ENCODE measurements at regions not wholly inside any gene's neighbourhood (a gene's known extent, or its start where the extent isn't known, plus 50 kb on each side); places are given as distances from the start of the nearest gene placed in this dataset.

DNA sequence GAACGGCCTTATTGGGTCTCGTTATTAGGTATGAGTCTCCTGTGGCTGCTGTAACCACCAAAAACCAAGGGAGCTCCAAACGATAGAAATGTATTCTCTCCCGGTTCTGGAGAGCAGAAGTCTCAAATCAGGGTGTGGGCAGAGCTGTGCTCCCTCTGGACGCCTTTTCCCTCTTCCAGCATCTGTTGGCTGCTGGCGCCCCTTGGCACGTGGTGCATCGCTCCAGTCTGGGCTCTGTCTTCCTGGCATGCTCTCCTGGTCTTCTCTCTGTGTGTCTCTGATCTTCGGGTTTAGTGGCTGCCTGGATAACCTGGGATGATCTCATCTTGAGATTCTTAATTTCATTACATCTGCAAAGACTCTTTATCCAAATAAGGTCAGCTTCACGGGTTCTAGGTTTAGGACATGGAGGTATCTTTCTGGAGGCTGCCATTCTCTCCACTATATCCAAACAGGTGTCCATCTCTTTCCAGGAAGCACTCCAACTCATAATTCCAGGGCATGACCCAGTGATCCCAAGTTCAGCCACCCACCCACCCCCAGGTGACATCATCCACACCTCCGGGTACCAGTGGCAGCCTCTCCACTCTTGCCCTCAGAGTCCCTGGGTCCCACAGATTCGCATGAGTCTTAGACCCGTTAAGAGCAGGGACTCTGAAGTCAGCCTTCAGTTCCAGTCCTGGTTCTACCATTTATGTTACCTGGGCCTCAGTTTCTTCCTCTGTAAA, 145.5 kb upstream of the FOXF1 start:
- no CpG with 5 or more reads among the region's 13 CpGs for WGBS (ENCODE audit: insufficient coverage, low lambda C conversion rate)
- no peak for DNase-seq
- no peaks in the 10 kb centered on the region for H3K9me3 ChIP-seq (ENCODE audit: control insufficient read depth, low read depth, low read length)
- peaks cover 49% of the 10 kb centered on the region for H3K27me3 ChIP-seq (ENCODE audit: control insufficient read depth, insufficient read depth, low read length)
- peak overlapping the region; percentile 71 for H3K27ac ChIP-seq (ENCODE audit: low read length)
- H3K4me1 ChIP-seq (ENCODE audit: control insufficient read depth, insufficient read depth, low read length) = peaks cover 5% of the 10 kb centered on the region
- no peak overlapping the region for H3K4me3 ChIP-seq (ENCODE audit: low read length)
- H3K36me3 ChIP-seq (ENCODE audit: control insufficient read depth, insufficient read depth, low read length) = no peaks in the 10 kb centered on the region

DNA sequence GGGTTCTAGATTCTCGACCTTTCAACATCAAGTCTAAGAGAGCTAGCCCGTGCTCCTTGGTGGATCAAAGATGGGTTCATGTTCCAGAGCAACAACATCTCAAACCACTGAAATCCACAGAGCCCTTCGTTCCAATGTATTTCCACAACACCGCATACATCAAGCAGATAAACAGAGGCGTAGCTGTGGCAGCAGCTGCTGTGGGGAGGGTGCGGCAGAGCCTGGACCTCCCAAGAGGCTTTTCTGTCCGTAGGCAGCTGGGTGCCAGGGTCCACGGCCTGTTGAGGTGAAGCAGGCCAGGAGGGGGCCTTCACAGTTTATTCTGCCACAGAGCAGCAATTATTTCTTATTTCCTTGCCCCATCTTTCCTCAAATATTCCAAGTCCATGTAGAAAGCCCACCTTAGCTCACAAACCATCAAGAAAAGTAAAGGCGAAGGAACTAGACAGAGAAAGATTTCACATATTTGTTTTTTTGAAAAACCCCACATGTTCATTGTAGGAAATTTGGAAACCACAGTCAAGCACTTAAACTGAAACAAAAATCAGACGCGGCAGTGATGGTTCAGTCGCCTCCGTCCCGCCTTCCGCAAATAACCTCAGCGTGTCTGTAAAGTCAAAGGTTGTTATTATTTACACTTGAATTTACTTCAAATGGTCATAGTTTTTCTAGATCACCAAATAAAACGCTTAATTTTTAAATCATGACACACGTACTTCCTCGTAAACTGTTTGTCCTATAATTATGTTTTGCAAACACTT, 144.6 kb upstream of the FOXF1 start:
- peaks cover 5% of the 10 kb centered on the region for H3K4me1 ChIP-seq (ENCODE audit: control insufficient read depth, insufficient read depth, low read length)
- H3K36me3 ChIP-seq (ENCODE audit: control insufficient read depth, insufficient read depth, low read length) = no peaks in the 10 kb centered on the region
- no peak overlapping the region for H3K4me3 ChIP-seq (ENCODE audit: low read length)

DNA sequence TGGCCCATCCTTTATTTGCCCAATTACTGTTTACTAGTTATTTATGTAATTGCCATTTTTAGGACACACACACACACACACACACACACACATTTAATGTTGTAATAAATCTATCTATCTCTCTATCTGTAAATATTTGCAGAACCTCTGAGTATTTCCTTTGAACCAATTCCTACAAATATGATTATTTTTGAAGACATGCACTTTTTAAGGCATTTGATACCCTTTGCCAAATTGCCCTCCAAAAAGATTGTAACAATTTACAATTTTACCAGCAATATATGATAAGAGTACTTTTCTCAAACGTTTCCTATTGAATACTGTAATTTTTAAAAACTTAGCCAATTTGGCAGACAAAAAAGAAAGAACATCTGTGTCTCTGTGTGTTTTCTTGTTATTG, 143.8 kb upstream of the FOXF1 start:
- no CpG with 5 or more reads among the region's 1 CpG for WGBS (ENCODE audit: insufficient coverage, low lambda C conversion rate)
- H3K36me3 ChIP-seq (ENCODE audit: control insufficient read depth, insufficient read depth, low read length) = no peaks in the 10 kb centered on the region
- H3K4me3 ChIP-seq (ENCODE audit: low read length) = no peak overlapping the region
- H3K4me1 ChIP-seq (ENCODE audit: control insufficient read depth, insufficient read depth, low read length) = peaks cover 5% of the 10 kb centered on the region
- no peak for DNase-seq
- H3K27ac ChIP-seq (ENCODE audit: low read length) = peak overlapping the region; percentile 71
- peaks cover 48% of the 10 kb centered on the region for H3K27me3 ChIP-seq (ENCODE audit: control insufficient read depth, insufficient read depth, low read length)
- H3K9me3 ChIP-seq (ENCODE audit: control insufficient read depth, low read depth, low read length) = no peaks in the 10 kb centered on the region

More for the DNA sequence above, 144.6 kb upstream of the FOXF1 start:
- peak overlapping the region; percentile 71 for H3K27ac ChIP-seq (ENCODE audit: low read length)
- no peak for DNase-seq
- WGBS (ENCODE audit: insufficient coverage, low lambda C conversion rate) = 67% methylated on average over 6 of the region's 19 CpGs
- no peaks in the 10 kb centered on the region for H3K9me3 ChIP-seq (ENCODE audit: control insufficient read depth, low read depth, low read length)
- H3K27me3 ChIP-seq (ENCODE audit: control insufficient read depth, insufficient read depth, low read length) = peaks cover 49% of the 10 kb centered on the region

DNA sequence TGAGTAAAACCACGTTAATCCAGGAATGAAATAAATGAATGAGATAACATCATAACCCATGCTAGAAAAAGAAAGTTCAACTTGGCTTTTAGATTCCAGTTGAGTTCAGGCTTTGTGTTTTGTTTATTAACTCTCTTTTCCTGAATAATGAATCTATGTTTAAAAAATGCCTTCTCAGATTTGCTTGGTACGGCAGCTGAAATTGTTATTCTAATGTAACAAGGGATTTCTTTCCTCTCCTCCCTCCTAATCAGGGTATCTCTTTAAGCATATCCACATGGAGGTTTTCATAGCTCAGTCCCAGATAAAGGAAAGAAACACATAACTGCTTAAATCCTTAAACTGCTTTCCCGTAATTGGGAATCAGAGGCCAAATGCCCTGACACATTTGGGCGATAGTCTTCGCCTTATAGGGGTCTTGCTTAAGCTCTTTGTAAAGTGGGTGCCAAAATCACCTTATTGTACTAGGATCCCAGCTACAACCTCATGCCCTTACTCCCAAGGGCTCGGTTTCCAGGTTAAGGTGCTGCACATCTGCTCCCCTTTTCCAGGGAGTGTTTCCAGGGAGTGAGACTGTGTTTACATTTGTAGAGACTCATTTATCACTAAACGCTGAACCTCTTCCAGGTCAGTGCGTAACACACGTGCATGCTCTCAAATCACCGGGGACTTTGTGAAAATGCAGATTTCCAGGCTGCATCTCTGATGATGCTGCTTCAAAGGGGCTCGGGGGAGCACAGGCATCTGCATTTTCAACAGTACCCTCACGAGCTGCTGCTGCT, 142.8 kb upstream of the FOXF1 start:
- Histone ChIP-seq H3K9me3 (ENCODE audit: control insufficient read depth, low read depth, low read length) (no peaks in the 10 kb centered on the region), H3K4me1 (ENCODE audit: control insufficient read depth, insufficient read depth, low read length) (peaks cover 5% of the 10 kb centered on the region), H3K27ac (ENCODE audit: low read length) (peak overlapping the region; percentile 26), H3K36me3 (ENCODE audit: control insufficient read depth, insufficient read depth, low read length) (no peaks in the 10 kb centered on the region), H3K27me3 (ENCODE audit: control insufficient read depth, insufficient read depth, low read length) (peaks cover 42% of the 10 kb centered on the region), H3K4me3 (ENCODE audit: low read length) (no peak overlapping the region)
- WGBS (ENCODE audit: insufficient coverage, low lambda C conversion rate) = 55% methylated on average over 3 of the region's 12 CpGs
- no peak for DNase-seq

DNA sequence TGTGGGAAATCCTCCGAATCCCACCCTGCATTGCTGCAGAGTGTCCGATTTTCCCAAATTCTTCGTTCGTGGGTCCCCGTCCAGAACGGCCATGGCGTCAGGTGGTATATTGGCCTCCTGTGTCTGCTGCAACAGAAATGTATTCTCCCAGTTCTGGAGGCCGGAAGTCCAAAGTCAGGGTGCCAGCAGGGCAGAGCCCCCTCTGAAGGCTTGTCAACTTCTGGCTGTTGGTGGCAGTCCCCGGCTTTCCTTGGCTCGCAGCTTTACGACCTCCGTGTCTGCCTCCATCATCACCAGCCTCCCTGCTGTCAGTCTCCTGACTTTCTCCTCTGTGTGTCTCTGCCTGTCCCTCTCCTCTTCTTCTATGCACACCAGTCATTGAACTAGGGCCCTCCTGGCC, 142.1 kb upstream of the FOXF1 start:
- no peak for DNase-seq
- Histone ChIP-seq H3K27me3 (ENCODE audit: control insufficient read depth, insufficient read depth, low read length) (peaks cover 40% of the 10 kb centered on the region), H3K9me3 (ENCODE audit: control insufficient read depth, low read depth, low read length) (no peaks in the 10 kb centered on the region), H3K4me3 (ENCODE audit: low read length) (no peak overlapping the region), H3K36me3 (ENCODE audit: control insufficient read depth, insufficient read depth, low read length) (no peaks in the 10 kb centered on the region), H3K4me1 (ENCODE audit: control insufficient read depth, insufficient read depth, low read length) (peaks cover 5% of the 10 kb centered on the region), H3K27ac (ENCODE audit: low read length) (no peak overlapping the region)
- WGBS (ENCODE audit: insufficient coverage, low lambda C conversion rate) = no CpG with 5 or more reads among the region's 12 CpGs

DNA sequence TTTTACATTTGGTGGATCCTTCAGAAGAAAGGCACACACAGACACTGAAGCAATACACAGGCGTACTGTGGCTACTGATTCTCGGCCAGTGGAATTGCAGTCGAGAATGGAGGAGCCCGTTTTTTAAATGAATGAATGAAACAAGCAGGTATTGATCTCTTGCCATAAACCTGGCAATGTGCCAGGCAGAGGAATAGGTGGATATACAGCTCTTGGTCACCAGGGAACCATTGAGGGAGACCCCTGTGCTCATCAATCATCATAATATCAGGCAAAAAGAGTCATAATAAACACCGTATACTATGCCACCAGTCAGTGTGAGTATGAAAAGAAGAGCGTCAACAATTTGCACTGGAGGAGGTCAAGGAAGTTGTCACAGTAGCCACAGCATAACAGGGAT, 140.3 kb upstream of the FOXF1 start:
- H3K36me3 ChIP-seq (ENCODE audit: control insufficient read depth, insufficient read depth, low read length) = no peaks in the 10 kb centered on the region
- DNase-seq = no peak
- no peak overlapping the region for H3K4me3 ChIP-seq (ENCODE audit: low read length)
- WGBS (ENCODE audit: insufficient coverage, low lambda C conversion rate) = no CpG with 5 or more reads among the region's 6 CpGs
- peaks cover 4% of the 10 kb centered on the region for H3K4me1 ChIP-seq (ENCODE audit: control insufficient read depth, insufficient read depth, low read length)
- no peaks in the 10 kb centered on the region for H3K9me3 ChIP-seq (ENCODE audit: control insufficient read depth, low read depth, low read length)
- H3K27ac ChIP-seq (ENCODE audit: low read length) = no peak overlapping the region
- H3K27me3 ChIP-seq (ENCODE audit: control insufficient read depth, insufficient read depth, low read length) = peaks cover 27% of the 10 kb centered on the region

DNA sequence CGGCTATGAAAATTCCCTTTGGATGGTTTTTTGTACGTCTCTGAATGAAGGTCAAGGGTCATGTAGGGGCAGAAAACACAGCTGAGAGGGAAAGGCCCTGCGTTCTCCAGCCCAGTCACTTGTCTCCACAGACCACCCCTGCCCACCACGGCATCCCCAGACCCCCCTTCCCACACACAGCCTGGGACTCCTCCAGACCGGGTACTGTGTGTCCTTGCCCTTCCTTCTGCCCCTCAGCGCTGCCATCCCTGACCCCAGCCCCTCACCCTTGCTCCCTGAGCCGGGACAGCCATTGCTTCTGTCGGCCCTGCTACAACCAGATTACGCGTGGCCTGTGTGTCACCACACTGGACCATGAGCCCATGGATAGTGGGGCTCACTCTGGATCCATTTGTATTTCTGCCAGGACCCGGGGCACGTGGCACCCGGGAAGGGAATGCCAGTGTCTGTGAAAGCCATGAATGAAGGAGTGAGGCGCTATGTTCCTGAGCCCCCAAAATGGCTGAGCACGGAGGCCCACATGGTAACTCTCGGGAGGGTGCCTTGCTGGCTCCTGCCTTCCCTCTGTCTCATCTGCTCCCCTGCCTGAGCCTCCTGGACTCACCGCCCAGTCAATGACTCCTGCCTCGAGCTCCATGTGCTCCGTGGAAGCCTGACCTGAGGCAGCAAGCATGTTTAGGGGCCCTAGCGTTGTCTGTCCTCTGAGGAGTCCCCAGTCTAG, 139.1 kb upstream of the FOXF1 start:
- WGBS (ENCODE audit: insufficient coverage, low lambda C conversion rate) = no CpG with 5 or more reads among the region's 20 CpGs
- no peak overlapping the region for H3K4me3 ChIP-seq (ENCODE audit: low read length)
- H3K9me3 ChIP-seq (ENCODE audit: control insufficient read depth, low read depth, low read length) = no peaks in the 10 kb centered on the region
- H3K27ac ChIP-seq (ENCODE audit: low read length) = no peak overlapping the region
- peaks cover 19% of the 10 kb centered on the region for H3K27me3 ChIP-seq (ENCODE audit: control insufficient read depth, insufficient read depth, low read length)
- DNase-seq = no peak
- H3K4me1 ChIP-seq (ENCODE audit: control insufficient read depth, insufficient read depth, low read length) = no peaks in the 10 kb centered on the region
- no peaks in the 10 kb centered on the region for H3K36me3 ChIP-seq (ENCODE audit: control insufficient read depth, insufficient read depth, low read length)

DNA sequence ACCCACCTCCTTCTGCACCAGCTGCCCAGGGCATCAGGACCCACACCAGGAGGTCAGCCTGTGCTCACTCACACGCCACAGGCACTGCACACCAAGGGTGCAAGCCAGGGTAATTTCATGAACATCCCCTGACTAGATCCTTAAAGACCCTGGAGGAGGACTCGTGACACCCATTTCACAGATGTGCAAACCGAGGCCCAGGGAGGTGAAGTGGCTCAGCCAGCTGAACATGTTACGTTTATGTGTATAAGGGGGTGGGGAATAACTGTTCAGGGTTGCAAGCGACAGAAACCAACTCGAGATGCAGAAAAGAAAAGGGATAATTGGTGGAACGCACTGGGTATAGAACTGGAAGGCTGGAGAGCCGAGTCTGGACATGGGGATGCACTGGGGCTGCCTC, 138.1 kb upstream of the FOXF1 start:
- DNase-seq = no peak
- WGBS (ENCODE audit: insufficient coverage, low lambda C conversion rate) = 92% methylated on average over 2 of the region's 8 CpGs
- H3K36me3 ChIP-seq (ENCODE audit: control insufficient read depth, insufficient read depth, low read length) = no peaks in the 10 kb centered on the region
- no peak overlapping the region for H3K27ac ChIP-seq (ENCODE audit: low read length)
- H3K9me3 ChIP-seq (ENCODE audit: control insufficient read depth, low read depth, low read length) = no peaks in the 10 kb centered on the region
- H3K27me3 ChIP-seq (ENCODE audit: control insufficient read depth, insufficient read depth, low read length) = peaks cover 19% of the 10 kb centered on the region
- no peak overlapping the region for H3K4me3 ChIP-seq (ENCODE audit: low read length)
- H3K4me1 ChIP-seq (ENCODE audit: control insufficient read depth, insufficient read depth, low read length) = no peaks in the 10 kb centered on the region

DNA sequence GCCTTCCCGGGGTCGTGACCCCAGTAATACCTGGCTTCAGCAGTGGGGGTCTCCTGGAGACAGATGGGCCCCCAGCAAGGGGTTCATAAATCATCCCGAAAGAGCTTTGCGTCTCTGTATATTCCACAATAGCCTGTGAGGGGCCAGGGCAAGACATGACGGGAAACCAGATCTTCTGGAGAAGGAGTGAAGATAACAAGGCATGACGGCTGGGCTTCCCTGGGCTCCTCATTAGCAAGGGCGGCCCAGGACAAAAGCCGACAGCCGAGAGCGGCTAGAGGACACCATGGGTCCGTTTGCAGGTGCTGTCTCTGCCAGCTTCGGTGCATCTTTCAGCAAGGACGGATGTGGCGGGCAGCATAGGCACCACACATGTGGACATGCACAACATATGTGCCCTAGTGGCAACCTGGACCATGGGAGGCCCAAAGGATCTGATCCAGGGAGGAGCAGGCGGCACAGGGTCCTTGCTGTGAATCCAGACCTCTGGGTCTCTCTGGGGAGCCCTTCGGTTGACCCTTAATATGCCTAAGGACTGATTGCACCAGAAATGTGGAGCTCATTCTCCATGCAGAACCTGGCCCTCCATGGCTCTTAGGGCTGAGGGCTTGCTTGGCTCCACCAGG, 136.9 kb upstream of the FOXF1 start:
- no CpG with 5 or more reads among the region's 16 CpGs for WGBS (ENCODE audit: insufficient coverage, low lambda C conversion rate)
- Histone ChIP-seq H3K27ac (ENCODE audit: low read length) (no peak overlapping the region), H3K4me1 (ENCODE audit: control insufficient read depth, insufficient read depth, low read length) (no peaks in the 10 kb centered on the region), H3K36me3 (ENCODE audit: control insufficient read depth, insufficient read depth, low read length) (no peaks in the 10 kb centered on the region), H3K4me3 (ENCODE audit: low read length) (no peak overlapping the region), H3K27me3 (ENCODE audit: control insufficient read depth, insufficient read depth, low read length) (peaks cover 11% of the 10 kb centered on the region), H3K9me3 (ENCODE audit: control insufficient read depth, low read depth, low read length) (no peaks in the 10 kb centered on the region)
- DNase-seq = no peak
